Mesothelial cell of epicardium (in vitro differentiated cells): ENCODE measurements at regions not wholly inside any gene's neighbourhood (a gene's known extent, or its start where the extent isn't known, plus 50 kb on each side); places are given as distances from the start of the nearest gene placed in this dataset.

ENCODE experiments used
- DNase-seq, 2 experiments: peaks; one replicate each; pipeline ENCODE4 v3.0.0; 2021; ENCODE audit warnings: low spot score in 2 of 2; ENCODE audit not compliant: unreplicated experiment in 2 of 2
- H3K27ac Mint-ChIP-seq: 2 replicates; pipeline ENCODE4 v1.8.0; 2021; ENCODE audit warnings: mixed read lengths
- H3K27me3 Mint-ChIP-seq: 2 replicates; pipeline ENCODE4 v1.8.0; 2021; ENCODE audit warnings: low read depth, mixed read lengths
- H3K36me3 Mint-ChIP-seq: 2 replicates; pipeline ENCODE4 v1.8.0; 2021; ENCODE audit warnings: mixed read lengths
- H3K4me1 Mint-ChIP-seq: 2 replicates; pipeline ENCODE4 v1.8.0; 2021; ENCODE audit warnings: mixed read lengths
- H3K4me3 Mint-ChIP-seq: 2 replicates; pipeline ENCODE4 v1.8.0; 2021; ENCODE audit warnings: mild to moderate bottlenecking, moderate library complexity, mixed read lengths
- H3K9me3 Mint-ChIP-seq: 2 replicates; pipeline ENCODE4 v1.8.0; 2021; ENCODE audit warnings: mixed read lengths
- TF ChIP-seq, protein P1 (sequence below): fragments of 200-600 bp; sonication (generic); IDR thresholded peaks from one replicate; pipeline ENCODE4 v1.5.0; 2021; ENCODE audit warnings: antibody characterized with exemption; ENCODE audit not compliant: unreplicated experiment

DNA sequence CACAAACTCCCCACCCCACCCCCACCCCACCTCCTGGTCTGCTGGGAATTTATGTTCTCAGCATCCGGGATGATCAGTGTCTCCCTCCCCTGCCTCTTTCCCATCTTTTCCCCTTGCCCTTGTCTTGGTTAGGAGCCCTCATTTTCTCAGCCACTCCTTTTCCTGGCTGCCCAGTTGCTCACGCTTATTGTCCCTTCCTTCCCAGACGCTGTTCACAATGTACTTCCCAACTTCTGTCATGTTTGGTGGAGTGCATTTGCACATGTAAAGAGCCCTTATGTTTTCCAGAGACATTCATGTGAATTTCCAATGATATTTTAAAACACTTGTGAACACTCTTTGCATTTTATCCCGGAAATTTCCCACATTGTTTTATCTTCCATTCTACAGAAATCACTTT is 192.1 kb downstream of the RHOU start:
- no peaks in the 10 kb centered on the region for H3K27me3 Mint-ChIP-seq

DNA sequence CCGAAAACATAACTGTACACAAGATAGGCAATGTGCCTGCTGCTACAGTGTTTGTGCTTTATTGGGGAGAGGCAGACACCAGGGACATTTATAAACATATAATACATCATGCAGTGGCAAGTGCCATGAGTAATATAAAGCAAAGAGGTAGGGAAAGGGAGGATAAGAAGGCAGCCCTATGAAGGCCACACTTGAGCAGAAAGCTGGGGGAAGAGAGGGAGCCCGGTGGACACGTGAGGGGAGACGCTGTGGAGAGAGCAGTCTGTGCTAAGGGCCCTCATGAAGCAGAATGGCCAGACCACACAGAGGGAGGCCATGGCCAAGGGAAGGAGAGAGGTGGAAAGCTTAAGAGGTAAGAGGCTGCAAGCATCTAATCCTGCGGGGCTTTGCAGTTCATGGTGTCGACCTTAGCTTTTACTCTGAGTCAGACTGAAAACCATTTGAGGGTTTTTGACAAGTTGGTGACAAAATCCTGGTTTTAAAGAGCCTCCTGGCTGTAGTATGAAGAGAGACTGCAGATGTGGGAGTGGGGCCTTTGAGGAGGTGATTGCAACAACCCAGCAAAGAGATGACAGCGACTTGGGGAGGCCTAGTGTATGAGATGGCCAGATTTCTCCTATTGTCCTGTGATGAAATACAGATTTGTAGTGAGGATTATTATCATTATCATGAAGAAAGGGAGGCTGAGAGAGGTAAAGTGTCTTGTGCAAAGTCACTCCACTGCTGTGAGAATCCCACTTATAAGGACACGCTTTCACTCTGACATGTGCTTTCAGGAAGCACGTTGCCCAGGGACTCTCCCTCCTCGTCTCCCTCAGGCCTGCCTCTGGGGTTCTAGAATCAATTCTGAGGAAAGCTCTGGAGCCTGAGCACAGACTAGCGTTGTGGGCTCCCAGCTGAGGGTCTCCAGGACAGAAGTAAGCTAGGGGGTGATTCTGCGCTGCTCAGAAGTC is 192.9 kb downstream of the RHOU start:
- Mint-ChIP-seq H3K9me3 (peaks cover 26% of the 10 kb centered on the region), H3K4me3 (no peak overlapping the region), H3K36me3 (peaks cover 6% of the 10 kb centered on the region), H3K27ac (peak overlapping the region; percentile 18), H3K4me1 (peaks cover 26% of the 10 kb centered on the region), H3K27me3 (no peaks in the 10 kb centered on the region)
- TF ChIP-seq, protein P1, sequence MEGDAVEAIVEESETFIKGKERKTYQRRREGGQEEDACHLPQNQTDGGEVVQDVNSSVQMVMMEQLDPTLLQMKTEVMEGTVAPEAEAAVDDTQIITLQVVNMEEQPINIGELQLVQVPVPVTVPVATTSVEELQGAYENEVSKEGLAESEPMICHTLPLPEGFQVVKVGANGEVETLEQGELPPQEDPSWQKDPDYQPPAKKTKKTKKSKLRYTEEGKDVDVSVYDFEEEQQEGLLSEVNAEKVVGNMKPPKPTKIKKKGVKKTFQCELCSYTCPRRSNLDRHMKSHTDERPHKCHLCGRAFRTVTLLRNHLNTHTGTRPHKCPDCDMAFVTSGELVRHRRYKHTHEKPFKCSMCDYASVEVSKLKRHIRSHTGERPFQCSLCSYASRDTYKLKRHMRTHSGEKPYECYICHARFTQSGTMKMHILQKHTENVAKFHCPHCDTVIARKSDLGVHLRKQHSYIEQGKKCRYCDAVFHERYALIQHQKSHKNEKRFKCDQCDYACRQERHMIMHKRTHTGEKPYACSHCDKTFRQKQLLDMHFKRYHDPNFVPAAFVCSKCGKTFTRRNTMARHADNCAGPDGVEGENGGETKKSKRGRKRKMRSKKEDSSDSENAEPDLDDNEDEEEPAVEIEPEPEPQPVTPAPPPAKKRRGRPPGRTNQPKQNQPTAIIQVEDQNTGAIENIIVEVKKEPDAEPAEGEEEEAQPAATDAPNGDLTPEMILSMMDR, result no peak
- no peak for DNase-seq

More for the DNA sequence above, 192.1 kb downstream of the RHOU start:
- Mint-ChIP-seq H3K4me3 (no peak overlapping the region), H3K36me3 (peaks cover 6% of the 10 kb centered on the region), H3K27ac (peak overlapping the region; percentile 8), H3K4me1 (peaks cover 28% of the 10 kb centered on the region), H3K9me3 (peaks cover 26% of the 10 kb centered on the region)
- no peak for DNase-seq
- TF ChIP-seq, protein P1, result no peak

DNA sequence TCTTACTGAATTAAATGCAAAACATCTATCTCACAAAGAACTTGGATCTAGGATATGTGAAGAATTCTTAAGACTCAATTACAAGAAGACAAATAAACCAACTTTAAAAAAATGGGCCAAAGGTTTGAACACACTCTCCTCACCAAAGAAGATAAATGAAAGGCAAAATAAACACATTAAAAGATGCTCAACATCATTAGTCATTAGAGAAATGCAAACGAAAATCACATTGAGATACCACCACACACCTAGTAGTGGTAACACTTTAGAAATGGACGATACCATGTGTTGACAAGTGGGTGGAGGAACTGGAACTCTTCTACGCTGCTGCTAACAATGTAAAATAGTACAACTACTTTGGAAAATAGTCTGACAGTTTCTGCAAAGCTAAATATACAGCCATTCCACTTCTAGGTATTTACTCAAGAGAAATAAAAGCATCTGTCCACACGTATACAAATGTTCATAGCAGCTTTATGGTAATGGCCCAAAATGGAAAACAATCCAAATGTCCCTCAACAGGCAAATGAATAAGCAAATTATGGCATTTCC is 194.3 kb downstream of the RHOU start:
- H3K27me3 Mint-ChIP-seq, result no peaks in the 10 kb centered on the region
- no peak overlapping the region for H3K27ac Mint-ChIP-seq
- TF ChIP-seq, protein P1, result no peak
- H3K4me3 Mint-ChIP-seq, result no peak overlapping the region
- peaks cover 23% of the 10 kb centered on the region for H3K4me1 Mint-ChIP-seq
- peaks cover 6% of the 10 kb centered on the region for H3K36me3 Mint-ChIP-seq
- peaks cover 26% of the 10 kb centered on the region for H3K9me3 Mint-ChIP-seq
- no peak for DNase-seq

DNA sequence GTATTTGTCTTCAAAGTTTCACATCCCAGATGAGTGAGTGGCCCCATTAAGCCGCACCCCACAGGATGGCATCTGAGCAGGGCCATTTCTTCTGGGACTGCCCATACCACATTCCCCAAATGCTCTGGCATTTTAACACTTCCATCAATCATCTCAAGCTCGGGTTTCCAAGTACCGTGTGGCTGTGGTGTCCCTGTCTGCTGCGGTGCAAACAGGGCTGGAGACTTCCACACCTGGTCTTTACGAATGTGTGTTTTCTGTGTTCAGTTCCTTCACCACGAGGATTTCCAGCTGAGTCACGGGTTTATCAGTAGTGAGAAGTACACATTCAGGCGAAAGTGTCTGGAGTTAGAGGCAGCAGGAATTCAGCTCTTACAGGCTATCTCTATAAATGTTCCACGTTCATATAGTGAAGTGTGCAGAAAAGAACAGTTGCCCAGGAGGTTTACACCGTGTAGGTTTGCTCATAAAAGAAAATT is 195.2 kb downstream of the RHOU start:
- peaks cover 5% of the 10 kb centered on the region for H3K36me3 Mint-ChIP-seq
- no peak overlapping the region for H3K4me3 Mint-ChIP-seq

DNA sequence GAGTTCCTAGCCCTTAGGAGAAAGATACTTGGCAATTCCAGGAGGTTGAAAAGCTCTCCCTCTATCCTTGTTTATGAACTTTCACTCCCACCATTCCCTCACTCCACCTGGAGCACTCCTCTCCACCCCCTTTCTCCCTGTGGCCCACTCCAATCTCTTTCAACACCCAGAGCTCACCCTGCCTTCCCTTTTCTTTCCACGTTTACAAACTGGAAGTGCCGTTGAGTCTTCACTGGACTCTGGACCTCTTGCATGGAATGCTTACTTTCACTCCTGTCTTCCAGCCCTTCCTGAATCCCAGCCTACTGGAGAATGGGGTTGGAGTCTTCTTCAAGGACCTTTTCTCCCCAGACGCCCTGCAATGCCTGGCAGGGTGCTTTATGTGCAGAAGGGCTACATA is 198.5 kb downstream of the RHOU start:
- TF ChIP-seq, protein P1, result no peak
- Mint-ChIP-seq H3K9me3 (peaks cover 9% of the 10 kb centered on the region), H3K4me1 (peaks cover 34% of the 10 kb centered on the region), H3K27me3 (no peaks in the 10 kb centered on the region), H3K4me3 (no peak overlapping the region), H3K36me3 (peaks cover 3% of the 10 kb centered on the region), H3K27ac (no peak overlapping the region)
- DNase-seq, result no peak

More for the DNA sequence above, 195.2 kb downstream of the RHOU start:
- Mint-ChIP-seq H3K27ac (peak overlapping the region; percentile 91), H3K4me1 (peaks cover 23% of the 10 kb centered on the region), H3K9me3 (peaks cover 19% of the 10 kb centered on the region), H3K27me3 (no peaks in the 10 kb centered on the region)
- TF ChIP-seq, protein P1, result no peak
- no peak for DNase-seq
